H1 (cell line): ENCODE measurements at regions not wholly inside any gene's neighbourhood (a gene's known extent, or its start where the extent isn't known, plus 50 kb on each side); places are given as distances from the start of the nearest gene placed in this dataset.

Experiments
- CTCF ChIA-PET: fragments of 300-600 bp; sonication (Branson Sonifier 250); formaldehyde crosslinking; loops from one replicate; lab custom pipeline; 2021; ENCODE audit not compliant: partially characterized antibody; lab: Charles Lee
- POLR2A ChIA-PET: fragments of 300-600 bp; sonication (Branson Sonifier 250); formaldehyde crosslinking; loops from one replicate; lab custom pipeline; 2021; ENCODE audit warnings: inconsistent platforms; ENCODE audit not compliant: partially characterized antibody; lab: Charles Lee
- DNase-seq, 2 experiments: peaks; one replicate each; pipeline versions ENCODE4 v3.0.0 to v3.0.0-alpha.2; 2010 to 2022; ENCODE audit warnings: low spot score in 2 of 2, low read depth in 1 of 2, mixed read lengths in 1 of 2
- FAIRE-seq: peaks from 2 replicates; lab custom pipeline; 2011; peaks lifted over from hg19 to GRCh38; lab: Jason Lieb, UNC
- H2AFZ ChIP-seq: 2 replicates; pipeline ENCODE4 v1.8.1; 2012; ENCODE audit warnings: low read length, inconsistent platforms
- H2AK5ac ChIP-seq: 2 replicates; pipeline ENCODE4 v1.6.1; 2013; ENCODE audit warnings: low read depth, low read length
- H2BK120ac ChIP-seq: replicated peaks from 2 replicates; pipeline ENCODE3; 2013; ENCODE audit warnings: low read depth, low read length, inconsistent platforms
- H2BK12ac ChIP-seq: 2 replicates; pipeline ENCODE4 v1.6.1; 2013; ENCODE audit warnings: low read depth, low read length
- H2BK15ac ChIP-seq: 2 replicates; pipeline ENCODE4 v1.6.1; 2013; ENCODE audit warnings: low read length
- H2BK20ac ChIP-seq: 2 replicates; pipeline ENCODE4 v1.6.1; 2013; ENCODE audit warnings: low read length
- H2BK5ac ChIP-seq: 2 replicates; pipeline ENCODE4 v1.6.1; 2013; ENCODE audit warnings: low read depth, low read length
- H3K14ac ChIP-seq: 2 replicates; pipeline ENCODE4 v1.6.1; 2013; ENCODE audit warnings: inconsistent platforms; ENCODE audit not compliant: insufficient read length
- H3K18ac ChIP-seq: 2 replicates; pipeline ENCODE4 v1.6.1; 2013; ENCODE audit warnings: low read length; ENCODE audit errors: extremely low read depth
- H3K23ac ChIP-seq: 2 replicates; pipeline ENCODE4 v1.6.1; 2013; ENCODE audit warnings: inconsistent platforms; ENCODE audit not compliant: insufficient read length
- H3K23me2 ChIP-seq: 2 replicates; pipeline ENCODE4 v1.6.1; 2013; ENCODE audit warnings: low read depth, low read length
- H3K27ac ChIP-seq: 2 replicates; pipeline ENCODE4 v1.6.1; 2011; ENCODE audit warnings: low read depth, low read length, inconsistent platforms
- H3K27me3 ChIP-seq, 4 experiments: replicated peaks in 1 of 4; 1 replicate in 1 of 4; 2 replicates in 3 of 4; pipeline versions ENCODE4 v1.6.1 to v1.8.1; 2011 to 2013; ENCODE audit warnings: low read length in 3 of 4, mild to moderate bottlenecking in 3 of 4, inconsistent platforms in 2 of 4, mixed read lengths in 2 of 4, moderate library complexity in 1 of 4; ENCODE audit not compliant: control insufficient read depth in 3 of 4, insufficient read depth in 3 of 4; ENCODE audit errors: extremely low read depth in 1 of 4
- H3K36me3 ChIP-seq, 4 experiments: 2 replicates each; pipeline versions ENCODE4 v1.6.1 to v1.8.1; 2011 to 2013; ENCODE audit warnings: mild to moderate bottlenecking in 4 of 4, low read length in 3 of 4, moderate library complexity in 2 of 4, control low read depth in 1 of 4, inconsistent platforms in 1 of 4; ENCODE audit not compliant: insufficient read depth in 4 of 4, control insufficient read depth in 2 of 4
- H3K4ac ChIP-seq: replicated peaks from 2 replicates; pipeline ENCODE3; 2013; ENCODE audit warnings: low read length, low read depth, mixed read lengths, inconsistent platforms; ENCODE audit not compliant: insufficient read length
- H3K4me1 ChIP-seq, 4 experiments: replicated peaks in 1 of 4; 1 replicate in 1 of 4; 2 replicates in 3 of 4; pipeline versions ENCODE4 v1.6.1 to v1.8.1; 2011 to 2013; ENCODE audit warnings: low read length in 3 of 4, inconsistent platforms in 2 of 4, mixed read lengths in 1 of 4; ENCODE audit not compliant: insufficient read depth in 4 of 4, control insufficient read depth in 3 of 4
- H3K4me2 ChIP-seq, 2 experiments: 2 replicates each; pipeline versions ENCODE4 v1.6.1 to v1.8.1; 2011 to 2013; ENCODE audit warnings: low read depth in 2 of 2, low read length in 2 of 2, control low read depth in 1 of 2, inconsistent platforms in 1 of 2, mild to moderate bottlenecking in 1 of 2; ENCODE audit not compliant: insufficient read depth in 1 of 2
- H3K4me3 ChIP-seq, 4 experiments: fragments of 200-600, 300-600 bp in 1 of 4; sonication (generic), shearing (Covaris generic), sonication (Bioruptor Twin) in 1 of 4; 2 replicates each; pipeline versions ENCODE4 v1.5.1 to v1.8.1; 2011 to 2016; ENCODE audit warnings: low read length in 4 of 4, low read depth in 3 of 4, control low read depth in 2 of 4, inconsistent platforms in 2 of 4, mild to moderate bottlenecking in 2 of 4, mixed read lengths in 1 of 4, moderate library complexity in 1 of 4; ENCODE audit not compliant: insufficient read depth in 2 of 4; ENCODE audit errors: extremely low read depth in 1 of 4
- H3K56ac ChIP-seq: replicated peaks from 2 replicates; pipeline ENCODE3; 2013; ENCODE audit warnings: low read depth, mild to moderate bottlenecking, mixed read lengths, low read length, inconsistent platforms; ENCODE audit not compliant: insufficient read length
- H3K79me1 ChIP-seq: 2 replicates; pipeline ENCODE4 v1.6.1; 2013; ENCODE audit warnings: low read depth, low read length, control low read depth
- H3K79me2 ChIP-seq, 2 experiments: 2 replicates each; pipeline versions ENCODE4 v1.6.1 to v1.8.1; 2012 to 2013; ENCODE audit warnings: low read length in 2 of 2, mild to moderate bottlenecking in 2 of 2, inconsistent platforms in 1 of 2; ENCODE audit not compliant: insufficient read depth in 2 of 2, control insufficient read depth in 1 of 2
- H3K9ac ChIP-seq, 4 experiments: replicated peaks in 1 of 4; 1 replicate in 1 of 4; 2 replicates in 3 of 4; pipeline versions ENCODE4 v1.6.1 to v1.8.1; 2011 to 2013; ENCODE audit warnings: low read depth in 3 of 4, low read length in 3 of 4, control low read depth in 2 of 4, mild to moderate bottlenecking in 2 of 4, moderate library complexity in 2 of 4, inconsistent platforms in 1 of 4; ENCODE audit errors: extremely low read depth in 1 of 4
- H3K9me3 ChIP-seq, 2 experiments: 2 replicates each; pipeline versions ENCODE4 v1.6.1 to v1.8.1; 2012 to 2013; ENCODE audit warnings: mild to moderate bottlenecking in 2 of 2, moderate library complexity in 2 of 2, control low read depth in 1 of 2, inconsistent platforms in 1 of 2, low read depth in 1 of 2, low read length in 1 of 2, mixed read lengths in 1 of 2; ENCODE audit not compliant: insufficient read depth in 2 of 2
- H4K20me1 ChIP-seq, 2 experiments: replicated peaks in 1 of 2; 2 replicates each; pipeline versions ENCODE3 to v1.8.1; 2011 to 2013; ENCODE audit warnings: inconsistent platforms in 2 of 2, low read length in 2 of 2, mild to moderate bottlenecking in 1 of 2; ENCODE audit not compliant: insufficient read depth in 2 of 2, control insufficient read depth in 1 of 2
- H4K5ac ChIP-seq: 2 replicates; pipeline ENCODE4 v1.6.1; 2013; ENCODE audit warnings: low read length, low read depth, mixed read lengths, inconsistent platforms; ENCODE audit not compliant: insufficient read length
- H4K8ac ChIP-seq: 2 replicates; pipeline ENCODE4 v1.8.0; 2013; ENCODE audit warnings: mild to moderate bottlenecking, moderate library complexity, low read length, inconsistent platforms; ENCODE audit not compliant: insufficient read depth; ENCODE audit errors: extremely low read depth
- H4K91ac ChIP-seq: replicated peaks from 2 replicates; pipeline ENCODE3; 2013; ENCODE audit warnings: low read length, mixed read lengths, inconsistent platforms; ENCODE audit not compliant: insufficient read length
- RXRA ChIP-seq: IDR thresholded peaks from 2 replicates; pipeline ENCODE4 v1.6.1; 2011; ENCODE audit warnings: low read depth, mild to moderate bottlenecking, low read length, moderate library complexity; ENCODE audit not compliant: insufficient read depth
- YY1 ChIP-seq: IDR thresholded peaks from 2 replicates; pipeline ENCODE4 v1.6.1; 2011; ENCODE audit warnings: low read depth, mild to moderate bottlenecking, low read length
- ZNF274 ChIP-seq: IDR thresholded peaks from 2 replicates; pipeline ENCODE4 v1.7.0; 2012; ENCODE audit warnings: low read length, borderline replicate concordance; ENCODE audit errors: extremely low read depth
- WGBS, 2 experiments: shearing (Covaris generic) in 1 of 2; methylation state at CpG; one replicate each; pipeline versions ENCODE4 v1.1.6 to v1.1.7; 2013 to 2015; ENCODE audit warnings: low lambda C conversion rate in 2 of 2, mixed read lengths in 2 of 2, inconsistent platforms in 1 of 2, low coverage in 1 of 2, missing lambda C conversion rate in 1 of 2; ENCODE audit not compliant: insufficient replicate concordance in 2 of 2, insufficient coverage in 1 of 2, insufficient read length in 1 of 2; ENCODE audit errors: extremely low coverage in 1 of 2, missing lambda C conversion rate in 1 of 2; 5-methylcytosine and 5-hydroxymethylcytosine counted together

GRCh38 chr13:107765724-107766401 is 449.5 kb downstream of the LIG4 start:
- Histone ChIP-seq H2BK20ac (no peak overlapping the region), H3K4me2 (no peak overlapping the region), H3K14ac (no peak overlapping the region), H3K56ac (no peak overlapping the region), H3K79me1 (no peaks in the 10 kb centered on the region), H3K23ac (no peak overlapping the region), H2BK15ac (no peak overlapping the region), H4K5ac (no peak overlapping the region), H2AFZ (no peak overlapping the region), H4K8ac (no peak overlapping the region), H3K18ac (no peak overlapping the region), H3K9ac (no peak overlapping the region), H3K27ac (no peak overlapping the region), H3K79me2 (no peaks in the 10 kb centered on the region), H2AK5ac (no peak overlapping the region), H3K4me3 (no peak overlapping the region), H4K20me1 (no peaks in the 10 kb centered on the region), H3K4ac (no peak overlapping the region), H3K27me3 (no peaks in the 10 kb centered on the region), H2BK5ac (no peak overlapping the region), H3K4me1 (peaks cover 0 to 3% (median 0%) of the 10 kb centered on the region in 4 experiments; a peak in 1 of 7 replicates), H3K9me3 (no peaks in the 10 kb centered on the region), H2BK120ac (no peak overlapping the region), H3K36me3 (no peaks in the 10 kb centered on the region), H3K23me2 (no peaks in the 10 kb centered on the region), H4K91ac (no peak overlapping the region), H2BK12ac (no peak overlapping the region)
- FAIRE-seq (no peak), DNase-seq (no peak)
- POLR2A ChIA-PET: no interaction called here
- CTCF ChIA-PET: interaction anchor here (0.7 kb wide), 1 partner anchor 18 kb away, joined by 3 read pairs; no protein-coding TSS in a partner anchor
- TF ChIP-seq YY1: no peak
- TF ChIP-seq ZNF274: no peak
- TF ChIP-seq RXRA: no peak
- 89% methylated on average over 6 of the region's 6 CpGs; no CpG with 5 or more reads in 1 of the 2 experiments for WGBS, 2 experiments
